ENCODE measurements at regions not wholly inside any gene's neighbourhood (a gene's known extent, or its start where the extent isn't known, plus 50 kb on each side); places are given as distances from the start of the nearest gene placed in this dataset.
"Not testable (repeated sequence)": the region's sequence is repeated elsewhere in the genome, so short reads cannot be mapped to it uniquely, and the experiment has no call there.

DNA sequence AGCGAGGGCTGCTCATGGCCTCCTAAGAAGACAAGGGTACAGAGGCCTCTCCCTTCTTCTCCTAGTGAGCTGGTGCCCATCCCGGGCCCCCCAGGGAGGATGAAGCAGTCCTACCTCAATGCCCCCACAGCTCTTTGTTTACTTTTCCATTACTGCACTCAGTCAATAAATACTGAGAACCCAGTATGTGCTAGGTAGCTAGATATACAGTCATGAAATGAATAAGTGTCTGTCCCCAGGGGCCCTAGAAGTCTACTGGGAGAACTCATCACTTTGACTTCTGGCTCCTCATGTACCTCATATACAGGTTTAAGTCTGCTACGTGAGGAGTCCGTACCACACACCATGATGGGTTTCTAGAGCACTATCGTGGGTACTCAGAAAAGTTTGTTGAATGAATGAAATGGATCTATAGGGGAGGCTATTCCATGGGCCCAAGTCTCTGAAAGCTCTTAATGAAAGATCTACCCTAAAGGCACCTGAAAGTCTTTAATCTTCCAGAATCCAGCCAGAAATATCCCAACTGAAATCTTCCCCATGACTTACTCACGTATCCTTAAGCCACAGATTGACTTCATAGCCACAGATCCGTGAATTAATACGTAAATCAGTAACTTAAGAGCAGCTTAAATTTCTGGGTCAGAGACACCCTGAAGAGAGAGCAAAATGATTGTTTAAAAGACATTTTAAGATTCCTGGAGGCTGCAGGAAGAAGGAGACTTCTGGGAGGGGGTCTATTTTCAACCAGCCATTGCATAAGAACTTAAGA lies 51.6 kb upstream of the POMP start:
- DNase-seq (ENCODE audit: low spot score), result no peak

GRCh38 chr13:28606466-28606865 lies 52.5 kb upstream of the POMP start:
- no peak for DNase-seq (ENCODE audit: low spot score)

DNA sequence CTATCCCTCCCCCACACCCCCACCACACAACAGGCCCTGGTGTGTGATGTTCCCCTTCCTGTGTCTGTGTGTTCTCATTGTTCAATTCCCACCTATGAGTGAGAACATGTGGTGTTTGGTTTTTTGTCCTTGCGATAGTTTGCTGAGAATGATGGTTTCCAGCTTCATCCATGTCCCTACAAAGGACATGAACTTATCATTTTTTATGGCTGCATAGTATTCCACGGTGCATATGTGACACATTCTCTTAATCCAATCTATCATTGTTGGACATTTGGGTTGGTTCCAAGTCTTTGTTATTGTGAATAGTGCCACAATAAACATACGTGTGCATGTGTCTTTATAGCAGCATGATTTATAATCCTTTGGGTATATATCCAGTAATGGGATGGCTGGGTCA lies 53.8 kb upstream of the POMP start:
- not testable (repeated sequence) for DNase-seq (ENCODE audit: low spot score)

DNA sequence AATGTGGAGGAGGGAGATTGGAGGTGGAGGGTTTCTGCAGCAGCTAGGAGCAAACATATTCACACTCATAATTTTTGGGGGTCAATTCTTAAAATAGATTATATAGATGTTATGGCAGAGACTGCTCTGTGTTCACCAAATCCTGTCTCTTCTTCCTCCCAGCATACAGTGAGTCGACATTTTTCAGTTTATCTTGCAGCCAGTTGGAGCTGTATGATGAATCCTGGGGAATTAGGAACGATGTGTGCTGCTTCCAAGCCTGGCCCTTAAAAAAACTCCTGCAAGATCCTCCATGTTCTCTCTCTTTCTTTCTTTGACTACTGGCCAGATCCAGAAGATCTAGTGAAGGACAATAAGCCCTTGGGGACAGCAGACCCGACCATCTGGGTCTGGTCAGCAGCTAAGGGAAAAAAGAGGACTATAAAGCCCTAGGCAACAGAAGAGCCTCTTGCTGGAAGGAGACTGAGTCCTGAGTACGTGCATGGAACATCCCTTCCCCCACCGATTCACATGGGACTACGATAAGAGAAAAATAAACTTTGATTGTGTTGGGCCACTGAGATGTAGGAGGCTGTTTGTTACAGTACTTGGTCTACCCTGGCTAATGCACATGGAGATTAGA lies 55.8 kb upstream of the POMP start:
- DNase-seq (ENCODE audit: low spot score), result no peak

DNA sequence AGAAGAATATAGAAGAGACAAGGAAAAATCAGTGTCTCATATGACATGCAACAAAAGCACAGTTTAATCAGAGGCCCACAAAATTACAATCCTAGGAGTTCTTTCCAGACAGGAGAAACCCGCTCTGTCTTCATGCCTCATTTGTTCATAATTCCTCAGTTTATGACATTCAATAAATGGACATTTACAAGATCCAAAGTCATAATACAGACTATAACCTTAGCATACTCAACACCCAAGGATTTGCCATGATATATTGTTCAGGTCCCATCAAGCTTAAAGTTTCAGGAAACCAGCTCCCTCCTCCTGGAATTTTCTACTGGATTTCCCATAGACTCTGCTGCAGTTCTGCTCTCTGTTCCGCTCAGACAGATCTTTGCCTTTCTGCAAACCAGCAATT lies 56.4 kb upstream of the POMP start:
- DNase-seq (ENCODE audit: low spot score), result no peak

DNA sequence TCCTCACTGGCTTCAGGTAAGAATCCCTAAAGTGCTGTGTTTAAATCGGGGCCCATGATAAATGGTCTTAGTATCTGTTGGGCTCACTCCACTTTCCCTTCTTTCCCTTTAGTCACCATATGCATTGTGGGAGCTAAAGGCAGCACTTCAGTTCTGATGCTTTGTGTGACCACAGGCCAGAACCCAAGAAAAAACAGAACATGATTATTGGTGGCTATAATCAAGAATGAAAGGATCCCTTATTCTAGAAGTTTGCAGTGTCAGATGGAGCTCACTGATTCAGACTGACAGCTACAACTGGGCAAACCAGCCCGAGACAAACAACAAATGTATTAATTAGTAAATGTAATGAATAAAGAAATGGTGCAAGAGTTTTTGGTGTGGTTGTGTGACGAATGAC lies 57.3 kb upstream of the POMP start:
- DNase-seq (ENCODE audit: low spot score), result no peak

- DNase-seq (ENCODE audit: low spot score), result no peak
Observed at GRCh38 chr13:28597641-28598040, 61.3 kb upstream of the POMP start.

DNA sequence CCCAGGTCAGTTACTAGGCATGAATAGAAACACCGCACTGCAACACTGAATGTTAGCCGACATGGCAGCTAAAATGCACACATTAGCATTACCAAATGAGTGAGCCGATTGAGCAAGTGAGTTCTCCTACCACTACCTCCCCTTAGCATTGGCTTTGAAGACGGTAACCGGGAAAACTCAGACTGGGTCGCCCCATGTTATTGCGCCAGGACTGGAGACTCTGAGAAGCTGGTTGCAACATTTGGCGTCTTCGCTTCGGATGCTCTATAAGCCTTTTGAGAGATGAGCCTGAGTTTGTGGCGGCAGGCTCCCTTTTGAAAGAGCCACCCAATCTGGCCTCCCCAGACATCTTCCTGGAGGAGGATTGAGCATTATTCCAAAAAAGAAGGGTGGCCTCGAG lies 68.5 kb upstream of the POMP start:
- DNase-seq (ENCODE audit: low spot score), result no peak

- no peak for DNase-seq (ENCODE audit: low spot score)
Observed at GRCh38 chr13:28588296-28588695, 70.6 kb upstream of the POMP start.

DNA sequence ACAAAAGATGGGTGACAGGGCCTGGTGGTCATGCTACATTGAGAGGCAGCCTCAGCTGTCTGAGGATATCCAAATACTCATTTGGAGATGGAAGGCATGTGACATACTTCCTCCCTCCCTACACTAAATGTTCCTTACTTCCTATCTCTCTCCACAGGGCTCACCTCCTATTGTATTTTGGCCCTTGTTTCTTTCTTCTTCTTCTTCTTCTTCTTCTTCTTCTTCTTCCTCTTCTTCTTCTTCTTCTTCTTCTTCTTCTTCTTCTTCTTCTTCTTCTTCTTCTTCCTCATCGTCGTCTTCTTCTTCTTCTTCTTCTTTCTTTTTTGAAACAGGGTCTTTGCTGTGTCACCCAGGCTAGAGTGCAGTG lies 71.8 kb upstream of the POMP start:
- DNase-seq (ENCODE audit: low spot score), result no peak

DNA sequence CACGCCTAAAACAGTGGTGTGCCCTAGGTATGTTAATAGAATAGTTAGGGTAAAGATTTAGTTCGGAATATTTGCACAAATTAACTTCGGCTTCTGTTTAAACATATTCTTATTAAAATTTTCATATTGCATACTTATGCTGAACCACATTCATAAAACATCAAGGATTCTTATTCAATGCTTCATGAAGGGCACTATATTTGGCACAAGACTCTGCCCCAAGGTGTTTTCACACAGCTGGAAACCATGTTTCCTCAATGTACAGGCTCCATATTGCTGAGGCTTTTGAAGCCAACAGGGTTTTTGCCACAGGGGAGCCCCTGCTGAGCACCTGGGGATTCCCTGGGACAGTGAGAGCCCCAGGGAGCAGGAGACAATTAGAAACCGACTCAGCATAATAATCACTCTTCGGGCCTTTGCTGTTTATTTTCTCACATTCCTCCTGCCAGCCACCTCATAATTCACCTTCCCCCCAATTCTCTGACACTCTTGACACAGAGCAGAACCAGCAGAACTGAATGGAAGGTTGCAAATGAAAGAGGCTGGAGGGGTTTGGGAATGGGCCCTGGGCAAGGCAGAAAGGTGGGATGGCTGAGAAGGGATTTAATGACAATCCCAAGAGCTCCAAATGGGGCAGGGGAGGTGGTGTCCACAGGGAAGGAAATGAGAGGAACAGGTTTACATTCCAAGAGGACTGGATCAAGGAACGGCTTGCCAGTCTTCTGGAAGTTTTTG lies 72.3 kb upstream of the POMP start:
- no peak for DNase-seq (ENCODE audit: low spot score)

DNA sequence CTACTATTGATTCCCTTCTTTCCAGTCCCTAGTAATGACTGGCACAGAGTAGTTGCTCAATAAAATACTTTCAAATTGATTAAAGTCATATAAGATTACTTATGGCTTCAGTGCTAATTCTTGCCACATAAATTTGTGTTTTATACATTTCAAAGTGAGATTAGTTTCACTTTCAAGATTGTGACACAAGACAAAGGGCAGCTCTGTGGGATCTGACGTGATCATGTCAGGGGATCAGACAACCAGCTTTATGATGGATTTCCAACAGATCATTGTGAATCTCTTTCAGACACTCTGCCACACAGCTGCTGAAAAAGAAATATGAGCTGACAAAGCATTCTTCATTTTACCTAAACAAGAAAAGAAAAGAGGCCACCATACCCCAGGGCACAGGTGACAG lies 73.4 kb upstream of the POMP start:
- DNase-seq (ENCODE audit: low spot score), result no peak

- DNase-seq (ENCODE audit: low spot score), result peak; percentile 68
Observed at GRCh38 chr13:28584873-28585381, 74.0 kb upstream of the POMP start.

GRCh38 chr13:28583651-28584091 lies 75.3 kb upstream of the POMP start:
- DNase-seq (ENCODE audit: low spot score), result peak; percentile 61

DNA sequence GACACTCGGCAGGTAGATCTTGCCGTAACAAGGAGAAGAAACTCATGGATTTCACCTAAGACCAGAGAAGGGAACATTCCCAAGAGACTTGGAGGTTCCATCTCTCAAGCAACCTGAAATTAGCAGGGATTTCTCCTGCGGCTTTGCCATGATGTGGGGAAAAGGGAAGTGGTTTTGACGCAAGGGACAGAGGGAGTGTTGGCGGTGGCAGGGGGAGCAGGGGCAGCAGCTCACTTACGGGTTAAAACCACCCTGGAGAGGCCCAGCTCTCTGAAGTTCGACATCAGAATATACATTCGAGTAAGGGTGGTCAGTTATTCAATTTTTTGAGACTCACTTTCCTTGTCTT lies 76.1 kb upstream of the POMP start:
- no peak for DNase-seq (ENCODE audit: low spot score)

DNA sequence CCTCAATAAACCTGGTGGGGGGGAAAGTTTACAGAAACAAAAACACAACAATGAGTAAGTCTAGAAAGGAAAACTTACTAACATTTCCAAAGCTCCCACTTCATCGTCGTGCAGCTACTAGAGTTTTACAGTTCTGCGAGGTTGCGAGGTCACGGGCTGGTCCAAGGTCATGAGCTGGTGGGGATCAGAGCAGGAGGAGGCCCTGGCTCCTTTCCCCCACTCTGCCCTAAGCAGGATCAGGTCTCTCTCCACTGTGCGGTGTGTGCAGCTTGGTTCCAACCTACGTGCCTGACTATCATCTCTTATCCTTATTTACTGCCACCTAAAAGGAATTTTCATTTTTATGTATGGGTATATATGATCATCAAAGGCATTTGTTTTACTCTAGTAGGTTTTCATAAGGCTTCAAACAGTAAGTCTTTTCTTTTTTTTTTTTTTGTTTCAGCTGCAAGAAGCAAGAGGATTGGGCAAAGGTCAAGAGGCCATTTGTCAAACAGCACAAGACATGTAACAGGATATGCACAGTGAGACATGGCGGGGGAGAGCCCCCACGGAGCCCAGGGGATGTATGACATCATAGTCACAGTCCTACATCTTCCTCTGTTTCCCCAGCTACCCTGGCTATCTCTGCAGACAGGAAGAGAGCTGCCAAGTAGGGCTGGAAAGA lies 76.6 kb upstream of the POMP start:
- no peak for DNase-seq (ENCODE audit: low spot score)

GRCh38 chr13:28581451-28581850 lies 77.5 kb upstream of the POMP start:
- no peak for DNase-seq (ENCODE audit: low spot score)

- DNase-seq (ENCODE audit: low spot score), result no peak
Observed at GRCh38 chr13:28579736-28580135, 79.2 kb upstream of the POMP start.

DNA sequence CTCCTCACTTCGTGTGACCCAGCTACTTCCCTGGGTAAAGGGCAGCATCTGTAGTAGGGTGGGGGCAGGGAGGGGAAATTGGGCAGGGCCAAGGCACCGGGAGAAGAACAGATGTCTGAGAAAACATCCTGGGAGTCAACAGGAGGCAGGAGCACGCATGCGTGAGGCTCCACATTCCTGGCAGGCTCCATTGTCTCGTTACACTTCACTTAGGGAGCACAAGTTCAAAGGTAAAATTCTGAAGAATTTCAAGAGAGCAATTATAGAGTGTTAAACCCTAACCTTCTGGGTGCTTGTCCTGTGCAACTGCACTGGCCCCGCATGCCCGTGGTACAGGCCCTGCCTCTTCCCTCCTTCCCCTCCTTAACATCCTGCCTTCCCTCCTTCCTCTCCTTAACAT lies 79.6 kb upstream of the POMP start:
- DNase-seq (ENCODE audit: low spot score), result no peak

DNA sequence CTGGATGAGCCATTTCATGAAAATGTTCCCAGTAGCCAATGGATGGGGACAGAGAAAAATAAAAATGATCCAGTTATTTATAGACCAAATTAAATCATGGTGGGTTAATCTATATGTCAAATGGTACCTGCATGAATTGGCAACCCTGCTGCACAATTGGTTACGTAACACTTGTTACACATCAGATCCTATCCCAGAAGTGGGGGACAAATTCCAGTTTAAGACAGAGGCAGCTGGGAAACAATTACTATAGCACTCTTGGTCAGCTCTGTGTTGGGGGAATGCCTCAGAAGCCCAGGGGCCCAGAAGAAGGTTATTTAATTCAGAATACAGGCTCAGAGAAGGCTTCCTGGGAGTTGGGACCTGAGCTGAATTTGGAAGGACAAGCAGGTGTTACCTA lies 81.1 kb upstream of the FLT1 start:
- no peak for DNase-seq (ENCODE audit: low spot score)

DNA sequence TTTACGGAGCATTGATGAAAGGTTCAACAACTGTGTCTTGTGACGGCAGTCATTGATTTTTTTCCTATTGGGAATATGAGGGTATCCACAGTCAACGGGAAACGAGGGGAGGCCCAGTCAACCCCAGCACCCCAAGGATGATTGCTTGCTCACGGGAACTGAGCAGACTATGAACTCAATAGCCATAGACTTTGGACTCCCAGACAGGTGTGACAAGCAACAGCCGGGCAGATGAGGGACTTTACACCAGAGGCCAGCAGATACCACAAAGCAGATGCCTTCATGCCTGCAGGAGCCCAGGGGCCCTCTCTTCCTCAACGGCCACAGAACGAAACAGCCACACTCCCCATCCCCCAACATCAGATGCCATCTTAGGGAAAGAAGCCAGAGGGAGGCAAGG lies 80.3 kb upstream of the FLT1 start:
- no peak for DNase-seq (ENCODE audit: low spot score)

DNA sequence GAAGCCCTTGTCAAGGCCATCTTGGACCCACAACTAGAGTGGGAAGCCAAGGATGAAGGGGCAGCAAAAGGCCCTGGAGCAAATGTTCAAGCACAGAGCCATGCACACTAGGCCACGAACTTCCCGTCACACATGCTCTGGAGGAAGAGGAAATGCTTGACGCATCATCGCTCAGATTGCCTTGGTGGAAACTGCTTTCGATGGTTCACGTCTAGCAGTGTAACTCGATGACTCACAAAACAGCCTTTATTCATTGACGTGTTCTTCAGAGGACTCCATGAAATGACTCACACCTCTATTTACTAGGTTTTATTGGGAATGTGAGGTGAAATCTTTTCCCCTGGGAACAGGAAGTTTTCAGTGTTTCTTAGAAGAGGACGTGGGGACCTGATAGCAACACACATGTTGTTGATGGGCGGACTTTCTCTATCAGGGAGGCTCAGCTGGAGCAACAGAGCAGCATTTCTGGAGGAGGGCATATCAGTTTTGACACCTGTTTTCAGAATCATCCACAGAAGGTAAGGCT lies 79.8 kb upstream of the FLT1 start:
- DNase-seq (ENCODE audit: low spot score), result peak; percentile 78
